ENCODE measurements at regions not wholly inside any gene's neighbourhood (a gene's known extent, or its start where the extent isn't known, plus 50 kb on each side); places are given as distances from the start of the nearest gene placed in this dataset.

- H4K20me1 ChIP-seq (ENCODE audit: insufficient read depth), result no peaks in the 10 kb centered on the region
- H3K4me2 ChIP-seq, result no peak overlapping the region
- H2AFZ ChIP-seq (ENCODE audit: low read depth), result no peak overlapping the region
- no peak for TF ChIP-seq CTCF (conservative IDR thresholded peaks at IDR 0.05; ENCODE audit: low read depth, low read length)
- peaks cover 12% of the 10 kb centered on the region for H3K4me1 ChIP-seq (ENCODE audit: low read depth, poor library complexity, severe bottlenecking)
- no peaks in the 10 kb centered on the region for H3K36me3 ChIP-seq (ENCODE audit: insufficient read depth)
- H3K9ac ChIP-seq, result no peak overlapping the region
- no peak overlapping the region for H3K27ac ChIP-seq
- H3K79me2 ChIP-seq (ENCODE audit: insufficient read depth, low read depth), result no peaks in the 10 kb centered on the region
- no peaks in the 10 kb centered on the region for H3K27me3 ChIP-seq (ENCODE audit: insufficient read depth, low read depth)
- no peak overlapping the region for H3K4me3 ChIP-seq (IDR thresholded peaks at IDR 0.05; ENCODE audit: insufficient read depth, low read depth, low read length)
These were observed 201.6 kb upstream of the TMC3 start for GRCh38 chr15:81575436-81576123.

- no peaks in the 10 kb centered on the region for H4K20me1 ChIP-seq (ENCODE audit: insufficient read depth)
- H3K27ac ChIP-seq, result no peak overlapping the region
- H2AFZ ChIP-seq (ENCODE audit: low read depth), result no peak overlapping the region
- H3K36me3 ChIP-seq (ENCODE audit: insufficient read depth), result no peaks in the 10 kb centered on the region
- peaks cover 12% of the 10 kb centered on the region for H3K4me1 ChIP-seq (ENCODE audit: low read depth, poor library complexity, severe bottlenecking)
- H3K27me3 ChIP-seq (ENCODE audit: insufficient read depth, low read depth), result no peaks in the 10 kb centered on the region
- H3K4me2 ChIP-seq, result no peak overlapping the region
- H3K4me3 ChIP-seq (IDR thresholded peaks at IDR 0.05; ENCODE audit: insufficient read depth, low read depth, low read length), result no peak overlapping the region
- H3K9ac ChIP-seq, result no peak overlapping the region
- H3K79me2 ChIP-seq (ENCODE audit: insufficient read depth, low read depth), result no peaks in the 10 kb centered on the region
- TF ChIP-seq CTCF (conservative IDR thresholded peaks at IDR 0.05; ENCODE audit: low read depth, low read length), result no peak
These were observed 199.2 kb upstream of the TMC3 start for GRCh38 chr15:81573098-81573746.

GRCh38 chr15:81572190-81572589 lies 198.2 kb upstream of the TMC3 start:
- Histone ChIP-seq H3K36me3 (ENCODE audit: insufficient read depth) (no peaks in the 10 kb centered on the region), H3K4me3 (IDR thresholded peaks at IDR 0.05; ENCODE audit: insufficient read depth, low read depth, low read length) (no peak overlapping the region), H4K20me1 (ENCODE audit: insufficient read depth) (no peaks in the 10 kb centered on the region), H2AFZ (ENCODE audit: low read depth) (no peak overlapping the region), H3K4me1 (ENCODE audit: low read depth, poor library complexity, severe bottlenecking) (peaks cover 12% of the 10 kb centered on the region), H3K9ac (no peak overlapping the region), H3K4me2 (no peak overlapping the region), H3K27me3 (ENCODE audit: insufficient read depth, low read depth) (no peaks in the 10 kb centered on the region), H3K27ac (no peak overlapping the region), H3K79me2 (ENCODE audit: insufficient read depth, low read depth) (no peaks in the 10 kb centered on the region)
- TF ChIP-seq CTCF (conservative IDR thresholded peaks at IDR 0.05; ENCODE audit: low read depth, low read length), result no peak

DNA sequence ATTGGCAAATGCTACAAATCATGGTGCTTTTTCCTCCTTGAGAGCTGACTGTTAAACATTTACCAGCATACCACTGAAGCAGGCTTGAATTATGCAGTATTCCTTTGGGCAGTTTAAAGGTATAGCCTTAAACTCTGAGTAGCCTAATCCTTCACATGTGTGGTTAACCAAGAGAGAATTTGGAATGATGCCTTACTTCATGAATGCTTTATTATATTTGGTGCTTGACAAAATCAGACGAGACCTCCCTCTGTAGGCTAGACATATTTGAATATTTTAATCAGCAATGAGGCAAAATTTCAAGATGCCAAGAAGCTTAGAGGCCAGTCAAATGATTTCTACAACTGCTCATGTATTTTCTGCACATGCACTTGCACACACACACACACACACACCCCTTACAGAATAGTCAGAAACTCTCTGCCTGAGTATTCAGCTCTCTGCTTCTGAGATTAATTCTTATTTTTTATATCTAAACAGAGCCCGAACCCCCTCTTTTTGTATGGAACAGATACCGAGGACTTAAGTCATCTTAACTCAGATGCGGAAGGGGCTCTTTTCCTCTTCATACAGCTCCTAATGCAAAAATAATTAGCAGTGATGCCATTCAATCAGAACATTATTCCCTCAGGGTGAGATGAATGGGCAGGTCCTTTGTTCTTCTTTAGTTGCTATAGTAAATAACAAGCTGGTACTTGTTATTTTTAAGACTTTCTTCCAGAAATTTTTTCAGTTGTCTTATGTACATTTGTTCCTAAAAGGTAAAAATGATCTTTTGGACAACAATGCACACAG lies 195.5 kb upstream of the TMC3 start:
- Histone ChIP-seq H3K79me2 (ENCODE audit: insufficient read depth, low read depth) (no peaks in the 10 kb centered on the region), H3K9ac (no peak overlapping the region), H4K20me1 (ENCODE audit: insufficient read depth) (no peaks in the 10 kb centered on the region), H2AFZ (ENCODE audit: low read depth) (no peak overlapping the region), H3K27me3 (ENCODE audit: insufficient read depth, low read depth) (no peaks in the 10 kb centered on the region), H3K4me2 (no peak overlapping the region), H3K4me1 (ENCODE audit: low read depth, poor library complexity, severe bottlenecking) (peaks cover 12% of the 10 kb centered on the region), H3K4me3 (IDR thresholded peaks at IDR 0.05; ENCODE audit: insufficient read depth, low read depth, low read length) (no peak overlapping the region), H3K27ac (no peak overlapping the region), H3K36me3 (ENCODE audit: insufficient read depth) (no peaks in the 10 kb centered on the region)
- TF ChIP-seq CTCF (conservative IDR thresholded peaks at IDR 0.05; ENCODE audit: low read depth, low read length), result no peak

Data from KMS-11 (cell line).